ENCODE measurements at regions not wholly inside any gene's neighbourhood (a gene's known extent, or its start where the extent isn't known, plus 50 kb on each side); places are given as distances from the start of the nearest gene placed in this dataset.

DNA sequence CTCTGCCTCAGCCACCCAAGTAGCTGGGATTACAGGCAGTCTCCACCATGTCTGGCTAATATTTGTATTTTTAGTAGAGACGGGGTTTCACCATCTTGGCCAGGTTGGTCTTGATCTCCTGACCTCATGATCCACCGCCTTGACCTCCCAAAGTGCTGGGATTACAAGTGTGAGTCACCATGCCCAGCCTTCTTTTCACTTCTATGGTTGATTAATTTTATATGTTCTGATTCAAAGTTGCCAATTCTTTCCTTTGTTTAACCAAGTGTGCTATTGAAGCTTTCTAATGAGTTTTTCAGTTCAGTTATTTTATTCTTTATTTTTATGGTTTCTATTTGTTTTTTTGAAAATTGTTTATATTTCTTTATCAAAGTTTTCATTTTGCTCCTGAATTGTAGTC, 133.1 kb upstream of the KCNJ3 start:
- no peak for TF ChIP-seq EZH2 (IDR thresholded peaks at IDR 0.05; ENCODE audit: low read length, unreplicated experiment)
- TF ChIP-seq, protein P1, sequence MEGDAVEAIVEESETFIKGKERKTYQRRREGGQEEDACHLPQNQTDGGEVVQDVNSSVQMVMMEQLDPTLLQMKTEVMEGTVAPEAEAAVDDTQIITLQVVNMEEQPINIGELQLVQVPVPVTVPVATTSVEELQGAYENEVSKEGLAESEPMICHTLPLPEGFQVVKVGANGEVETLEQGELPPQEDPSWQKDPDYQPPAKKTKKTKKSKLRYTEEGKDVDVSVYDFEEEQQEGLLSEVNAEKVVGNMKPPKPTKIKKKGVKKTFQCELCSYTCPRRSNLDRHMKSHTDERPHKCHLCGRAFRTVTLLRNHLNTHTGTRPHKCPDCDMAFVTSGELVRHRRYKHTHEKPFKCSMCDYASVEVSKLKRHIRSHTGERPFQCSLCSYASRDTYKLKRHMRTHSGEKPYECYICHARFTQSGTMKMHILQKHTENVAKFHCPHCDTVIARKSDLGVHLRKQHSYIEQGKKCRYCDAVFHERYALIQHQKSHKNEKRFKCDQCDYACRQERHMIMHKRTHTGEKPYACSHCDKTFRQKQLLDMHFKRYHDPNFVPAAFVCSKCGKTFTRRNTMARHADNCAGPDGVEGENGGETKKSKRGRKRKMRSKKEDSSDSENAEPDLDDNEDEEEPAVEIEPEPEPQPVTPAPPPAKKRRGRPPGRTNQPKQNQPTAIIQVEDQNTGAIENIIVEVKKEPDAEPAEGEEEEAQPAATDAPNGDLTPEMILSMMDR (conservative IDR thresholded peaks at IDR 0.05; ENCODE audit: low read depth, low read length): no peak
